HepG2 (cell line): ENCODE measurements at regions not wholly inside any gene's neighbourhood (a gene's known extent, or its start where the extent isn't known, plus 50 kb on each side); places are given as distances from the start of the nearest gene placed in this dataset.

ENCODE experiments used
- ARNTL ChIP-seq: sonication (generic); formaldehyde crosslinking; IDR thresholded peaks from 2 replicates; pipeline ENCODE4 v1.4.0; 2020; ENCODE audit warnings: mild to moderate bottlenecking, missing genetic modification reagents
- ATF7 ChIP-seq, 2 experiments: fragments of 450-650 bp in 1 of 2; sonication (generic) in 1 of 2; formaldehyde crosslinking in 1 of 2; IDR thresholded peaks; 2 replicates each; pipeline versions ENCODE4 v1.4.0 to v1.6.1; 2016 to 2020; ENCODE audit warnings: antibody characterized with exemption in 1 of 2, mild to moderate bottlenecking in 1 of 2, missing genetic modification reagents in 1 of 2
- CSRNP2 ChIP-seq: sonication (generic); formaldehyde crosslinking; conservative IDR thresholded peaks from 2 replicates; pipeline ENCODE4 v1.8.0; 2022; ENCODE audit warnings: low read depth, missing genetic modification reagents
- DR1 ChIP-seq: sonication (generic); formaldehyde crosslinking; IDR thresholded peaks from 2 replicates; pipeline ENCODE4 v1.8.0; 2021; ENCODE audit warnings: mild to moderate bottlenecking, missing genetic modification reagents, inconsistent platforms
- GRHL1 ChIP-seq: sonication (generic); formaldehyde crosslinking; conservative IDR thresholded peaks from 2 replicates; pipeline ENCODE4 v1.8.0; 2022; ENCODE audit warnings: missing genetic modification reagents
- GTF2F1 ChIP-seq: fragments of 150-350 bp; IDR thresholded peaks from 2 replicates; pipeline ENCODE4 v1.6.1; 2014; ENCODE audit warnings: low read length
- HDAC1 ChIP-seq: sonication (generic); formaldehyde crosslinking; IDR thresholded peaks from 2 replicates; pipeline ENCODE4 v1.5.1; 2020; ENCODE audit warnings: mild to moderate bottlenecking, missing genetic modification reagents
- HMGXB4 ChIP-seq, 2 experiments: sonication (generic) in 1 of 2; formaldehyde crosslinking in 1 of 2; IDR thresholded peaks; 2 replicates each; pipeline versions ENCODE4 v1.4.0 to v1.6.1; 2018 to 2020; ENCODE audit warnings: missing genetic modification reagents in 2 of 2, borderline replicate concordance in 1 of 2, low read depth in 1 of 2, mild to moderate bottlenecking in 1 of 2, missing biosample characterization in 1 of 2
- JDP2 ChIP-seq: sonication (generic); formaldehyde crosslinking; IDR thresholded peaks from 2 replicates; pipeline ENCODE4 v1.8.1; 2022; ENCODE audit warnings: missing genetic modification reagents, borderline replicate concordance
- KAT8 ChIP-seq: IDR thresholded peaks from 2 replicates; pipeline ENCODE4 v1.6.1; 2016; ENCODE audit warnings: missing genetic modification reagents, missing compliant biosample characterization
- MEIS1 ChIP-seq: sonication (generic); formaldehyde crosslinking; IDR thresholded peaks from 2 replicates; pipeline ENCODE4 v1.9.0; 2021; ENCODE audit warnings: mild to moderate bottlenecking, missing genetic modification reagents, moderate library complexity, borderline replicate concordance
- NR1H2 ChIP-seq: sonication (generic); formaldehyde crosslinking; IDR thresholded peaks from 2 replicates; pipeline ENCODE4 v1.8.1; 2022; ENCODE audit warnings: low read depth, missing genetic modification reagents, borderline replicate concordance
- SP4 ChIP-seq: sonication (generic); formaldehyde crosslinking; IDR thresholded peaks from 2 replicates; pipeline ENCODE4 v1.8.1; 2023; ENCODE audit warnings: mild to moderate bottlenecking, missing genetic modification reagents
- SRY ChIP-seq: sonication (generic); formaldehyde crosslinking; IDR thresholded peaks from 2 replicates; pipeline ENCODE4 v1.8.0; 2022; ENCODE audit warnings: mild to moderate bottlenecking, missing genetic modification reagents
- TFAP4 ChIP-seq: sonication (generic); IDR thresholded peaks from 2 replicates; pipeline ENCODE4 v1.6.1; 2016; ENCODE audit warnings: low read depth, borderline replicate concordance
- THYN1 ChIP-seq: sonication (generic); formaldehyde crosslinking; IDR thresholded peaks from 2 replicates; pipeline ENCODE4 v1.8.1; 2023; ENCODE audit warnings: low read depth, mild to moderate bottlenecking, moderate library complexity, missing genetic modification reagents, borderline replicate concordance
- ZNF616 ChIP-seq: sonication (generic); formaldehyde crosslinking; IDR thresholded peaks from 2 replicates; pipeline ENCODE4 v1.5.0; 2020; ENCODE audit warnings: low read depth, mild to moderate bottlenecking, missing genetic modification reagents
- ZNF83 ChIP-seq: sonication (generic); formaldehyde crosslinking; IDR thresholded peaks from 2 replicates; pipeline ENCODE4 v1.4.0; 2020; ENCODE audit warnings: missing genetic modification reagents, mild to moderate bottlenecking, borderline replicate concordance
- TF ChIP-seq, protein P1 (sequence below): sonication (generic); formaldehyde crosslinking; IDR thresholded peaks from 2 replicates; pipeline ENCODE4 v1.4.0; 2020; ENCODE audit warnings: missing genetic modification reagents
- TF ChIP-seq, protein P2 (sequence below): sonication (generic); formaldehyde crosslinking; IDR thresholded peaks from 2 replicates; pipeline ENCODE4 v1.4.0; 2020; ENCODE audit warnings: missing genetic modification reagents

DNA sequence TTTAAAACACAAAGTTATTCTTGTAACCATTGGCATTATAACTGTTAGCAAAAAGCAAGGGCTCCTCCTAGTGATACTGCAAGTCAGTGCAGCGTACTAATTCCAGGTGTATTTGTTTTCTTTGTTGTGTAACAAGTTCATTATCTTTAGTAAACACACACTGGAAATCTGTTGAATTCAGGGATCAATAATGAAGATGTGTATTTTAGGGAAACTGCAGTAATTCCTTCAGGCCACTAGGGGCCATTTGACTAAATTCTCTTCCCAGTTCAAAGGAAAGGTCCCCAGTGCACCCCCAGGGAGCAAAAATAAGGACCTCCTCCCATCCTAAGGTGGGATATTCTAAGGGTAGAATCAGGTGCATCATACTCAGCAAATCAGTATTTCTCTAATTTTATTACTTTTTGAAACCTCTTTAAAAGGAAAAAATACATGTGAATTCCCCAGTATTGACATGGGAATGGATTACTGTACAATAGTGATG, 158.6 kb upstream of the LYZL1 start (continued):
- peak in 1 of 2 experiments; percentile 66; a peak in 1 of 4 replicates for TF ChIP-seq HMGXB4 (CRISPR knock-in tag; IDR thresholded peaks at IDR 0.05; ENCODE audit: borderline replicate concordance in 1 of 2, low read depth in 1 of 2)
- TF ChIP-seq ZNF616, result no peak
- no peak for TF ChIP-seq GTF2F1
- TF ChIP-seq KAT8 (CRISPR knock-in tag), result peak; percentile 61; the same call in 1 of the 2 replicates
- no peak for TF ChIP-seq NR1H2 (CRISPR knock-in tag)
- TF ChIP-seq TFAP4, result peak; percentile 68
- no peak for TF ChIP-seq CSRNP2 (CRISPR knock-in tag)
- TF ChIP-seq GRHL1 (CRISPR knock-in tag), result no peak
- TF ChIP-seq, protein P1, sequence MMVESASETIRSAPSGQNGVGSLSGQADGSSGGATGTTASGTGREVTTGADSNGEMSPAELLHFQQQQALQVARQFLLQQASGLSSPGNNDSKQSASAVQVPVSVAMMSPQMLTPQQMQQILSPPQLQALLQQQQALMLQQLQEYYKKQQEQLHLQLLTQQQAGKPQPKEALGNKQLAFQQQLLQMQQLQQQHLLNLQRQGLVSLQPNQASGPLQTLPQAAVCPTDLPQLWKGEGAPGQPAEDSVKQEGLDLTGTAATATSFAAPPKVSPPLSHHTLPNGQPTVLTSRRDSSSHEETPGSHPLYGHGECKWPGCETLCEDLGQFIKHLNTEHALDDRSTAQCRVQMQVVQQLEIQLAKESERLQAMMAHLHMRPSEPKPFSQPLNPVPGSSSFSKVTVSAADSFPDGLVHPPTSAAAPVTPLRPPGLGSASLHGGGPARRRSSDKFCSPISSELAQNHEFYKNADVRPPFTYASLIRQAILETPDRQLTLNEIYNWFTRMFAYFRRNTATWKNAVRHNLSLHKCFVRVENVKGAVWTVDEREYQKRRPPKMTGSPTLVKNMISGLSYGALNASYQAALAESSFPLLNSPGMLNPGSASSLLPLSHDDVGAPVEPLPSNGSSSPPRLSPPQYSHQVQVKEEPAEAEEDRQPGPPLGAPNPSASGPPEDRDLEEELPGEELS (CRISPR knock-in tag), result peak; percentile 98
- no peak for TF ChIP-seq SP4 (CRISPR knock-in tag)
- TF ChIP-seq SRY, result no peak
- TF ChIP-seq JDP2 (CRISPR knock-in tag), result no peak
- TF ChIP-seq ATF7 (IDR thresholded peaks at IDR 0.05), result no peak
- TF ChIP-seq ATF7 (CRISPR knock-in tag; IDR thresholded peaks at IDR 0.05), result no peak
- TF ChIP-seq DR1 (CRISPR knock-in tag), result no peak
- no peak for TF ChIP-seq MEIS1 (CRISPR knock-in tag)
- peak; percentile 30; the same call in 1 of the 2 replicates for TF ChIP-seq ARNTL
- TF ChIP-seq HDAC1, result 0 out of 2 replicates have a peak, but pooled peaks have one; percentile 29
- no peak for TF ChIP-seq ZNF83 (CRISPR knock-in tag)
- no peak for TF ChIP-seq THYN1 (CRISPR knock-in tag)
- TF ChIP-seq, protein P2, sequence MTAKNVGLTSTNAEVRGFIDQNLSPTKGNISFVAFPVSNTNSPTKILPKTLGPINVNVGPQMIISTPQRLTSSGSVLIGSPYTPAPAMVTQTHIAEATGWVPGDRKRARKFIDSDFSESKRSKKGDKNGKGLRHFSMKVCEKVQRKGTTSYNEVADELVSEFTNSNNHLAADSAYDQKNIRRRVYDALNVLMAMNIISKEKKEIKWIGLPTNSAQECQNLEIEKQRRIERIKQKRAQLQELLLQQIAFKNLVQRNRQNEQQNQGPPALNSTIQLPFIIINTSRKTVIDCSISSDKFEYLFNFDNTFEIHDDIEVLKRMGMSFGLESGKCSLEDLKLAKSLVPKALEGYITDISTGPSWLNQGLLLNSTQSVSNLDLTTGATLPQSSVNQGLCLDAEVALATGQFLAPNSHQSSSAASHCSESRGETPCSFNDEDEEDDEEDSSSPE (CRISPR knock-in tag), result 0 out of 2 replicates have a peak, but pooled peaks have one; percentile 23
